Lower lobe of right lung (tissue), 2 donors: ENCODE measurements at regions not wholly inside any gene's neighbourhood (a gene's known extent, or its start where the extent isn't known, plus 50 kb on each side); places are given as distances from the start of the nearest gene placed in this dataset.

Source experiments
- ATAC-seq, 2 donors: fragments of 200-7000 bp; cut with Tn5 transposase; one replicate each; pipeline ENCODE4 v1.9.1; 2020 to 2022; ENCODE audit warnings: mild to moderate bottlenecking in 2 of 2, moderate library complexity in 2 of 2
- DNase-seq: peaks from one replicate; pipeline ENCODE4 v3.0.0-alpha.2; 2020
- H3K27ac ChIP-seq: fragments of 200-600 bp; one replicate; pipeline ENCODE4 v1.8.0; 2022
- H3K27me3 ChIP-seq: fragments of 200-600 bp; one replicate; pipeline ENCODE4 v1.8.0; 2022; ENCODE audit warnings: low read depth
- H3K36me3 ChIP-seq: fragments of 200-600 bp; one replicate; pipeline ENCODE4 v1.8.0; 2022; ENCODE audit warnings: mild to moderate bottlenecking
- H3K4me1 ChIP-seq: fragments of 200-600 bp; one replicate; pipeline ENCODE4 v1.8.0; 2022
- H3K4me3 ChIP-seq: fragments of 200-600 bp; one replicate; pipeline ENCODE4 v1.8.0; 2022; ENCODE audit warnings: mild to moderate bottlenecking
- H3K9me3 ChIP-seq: fragments of 200-600 bp; one replicate; pipeline ENCODE4 v1.8.0; 2022
- intact Hi-C: fragments of 100-400 bp; cut with DNase I; formaldehyde crosslinking; loops from one replicate; pipeline ENCODE4 v1.11.0; 2022
- TF ChIP-seq, protein P1 (sequence below): fragments of 200-600 bp; IDR thresholded peaks from one replicate; pipeline ENCODE4 v1.8.0; 2022; ENCODE audit warnings: antibody characterized with exemption, mild to moderate bottlenecking
- donor health status: DM: no; HTN: yes; CAD: no; lungs with severe emphysema.

DNA sequence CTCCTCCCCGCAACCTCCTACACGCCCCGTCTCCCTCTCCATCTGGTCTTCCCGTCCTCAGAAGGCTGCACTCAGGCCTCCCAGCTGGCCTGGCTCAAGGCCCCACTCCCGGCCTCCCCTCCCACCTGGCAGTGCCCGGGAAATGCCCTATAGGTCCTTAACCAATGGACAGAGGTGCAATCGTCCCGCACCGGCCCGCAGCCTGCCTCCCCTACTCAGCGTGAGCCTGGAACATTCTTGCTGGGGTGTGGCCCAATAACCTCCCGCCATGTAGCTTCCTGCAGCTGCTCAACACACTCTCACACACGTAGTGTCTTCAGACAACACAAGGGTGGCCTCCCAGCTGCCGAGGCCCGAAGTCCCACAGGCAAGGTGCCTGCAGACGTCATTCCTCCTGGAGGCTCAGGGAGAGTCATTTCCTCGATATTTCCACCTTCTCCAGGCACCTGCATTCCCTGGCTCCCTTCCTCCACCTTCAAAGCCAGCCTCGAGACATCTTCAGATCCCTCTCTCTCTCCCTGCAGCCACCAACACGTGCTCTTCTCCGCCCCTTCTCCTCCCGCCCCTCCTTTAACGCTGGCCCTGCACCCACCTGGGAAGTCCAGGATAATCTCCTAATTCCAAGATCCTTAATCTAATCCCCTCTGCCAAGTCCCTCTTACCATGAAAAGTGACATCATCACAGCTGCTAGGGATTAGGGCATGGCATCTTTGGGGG, 56.2 kb downstream of the ADRA2C start:
- no peak overlapping the region for H3K27ac ChIP-seq
- DNase-seq (peak; percentile 39), ATAC-seq (no peak)
- intact Hi-C loops: no loop called here
- H3K27me3 ChIP-seq: peaks cover 16% of the 10 kb centered on the region
- H3K4me3 ChIP-seq: no peak overlapping the region
- no peaks in the 10 kb centered on the region for H3K36me3 ChIP-seq
- TF ChIP-seq, protein P1, sequence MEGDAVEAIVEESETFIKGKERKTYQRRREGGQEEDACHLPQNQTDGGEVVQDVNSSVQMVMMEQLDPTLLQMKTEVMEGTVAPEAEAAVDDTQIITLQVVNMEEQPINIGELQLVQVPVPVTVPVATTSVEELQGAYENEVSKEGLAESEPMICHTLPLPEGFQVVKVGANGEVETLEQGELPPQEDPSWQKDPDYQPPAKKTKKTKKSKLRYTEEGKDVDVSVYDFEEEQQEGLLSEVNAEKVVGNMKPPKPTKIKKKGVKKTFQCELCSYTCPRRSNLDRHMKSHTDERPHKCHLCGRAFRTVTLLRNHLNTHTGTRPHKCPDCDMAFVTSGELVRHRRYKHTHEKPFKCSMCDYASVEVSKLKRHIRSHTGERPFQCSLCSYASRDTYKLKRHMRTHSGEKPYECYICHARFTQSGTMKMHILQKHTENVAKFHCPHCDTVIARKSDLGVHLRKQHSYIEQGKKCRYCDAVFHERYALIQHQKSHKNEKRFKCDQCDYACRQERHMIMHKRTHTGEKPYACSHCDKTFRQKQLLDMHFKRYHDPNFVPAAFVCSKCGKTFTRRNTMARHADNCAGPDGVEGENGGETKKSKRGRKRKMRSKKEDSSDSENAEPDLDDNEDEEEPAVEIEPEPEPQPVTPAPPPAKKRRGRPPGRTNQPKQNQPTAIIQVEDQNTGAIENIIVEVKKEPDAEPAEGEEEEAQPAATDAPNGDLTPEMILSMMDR: no peak
- peaks cover under 1% of the 10 kb centered on the region for H3K4me1 ChIP-seq
- H3K9me3 ChIP-seq: no peaks in the 10 kb centered on the region

DNA sequence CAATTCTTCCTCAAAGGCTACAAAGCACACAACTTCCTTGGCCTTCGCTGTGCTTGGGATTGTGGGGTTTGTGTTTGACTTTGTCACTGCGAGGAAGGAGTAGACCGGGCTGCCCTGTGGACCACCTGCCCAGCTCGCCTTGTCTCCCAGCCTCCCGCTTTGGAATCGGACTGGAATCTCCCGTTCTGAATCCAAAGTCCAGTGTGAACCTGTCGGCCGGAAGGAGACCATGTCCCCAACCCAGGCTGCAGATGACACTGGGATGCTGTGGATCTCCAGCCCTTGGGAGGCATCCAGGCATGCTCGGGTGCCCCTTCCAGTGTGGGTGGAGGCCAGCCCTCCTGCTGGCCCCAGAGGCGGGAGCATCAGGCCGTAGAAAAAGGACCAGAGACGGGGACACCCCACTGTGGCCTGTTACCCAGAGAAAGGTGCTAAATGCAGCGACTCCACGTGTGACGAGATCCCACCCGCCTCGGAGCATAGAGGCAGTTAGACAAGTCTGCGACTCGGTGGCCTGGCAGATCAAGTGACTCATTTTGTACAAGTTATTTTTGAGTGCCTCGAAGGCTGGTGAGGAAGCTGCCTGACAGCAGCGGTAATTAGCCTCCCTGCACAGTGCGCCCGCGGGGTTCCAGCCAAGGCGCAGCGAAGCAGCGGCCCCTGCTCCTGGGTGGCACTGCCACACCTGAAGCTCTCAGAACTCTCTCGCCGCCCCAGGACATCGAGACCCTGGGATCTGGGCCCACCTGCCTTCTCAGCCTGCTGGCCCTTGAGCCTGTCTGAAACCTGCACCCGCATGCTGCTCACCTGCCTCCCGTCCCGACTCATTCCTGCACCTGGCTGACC, 57.5 kb downstream of the ADRA2C start:
- Histone ChIP-seq H3K4me1 (peaks cover 9% of the 10 kb centered on the region), H3K27me3 (peaks cover 16% of the 10 kb centered on the region), H3K9me3 (no peaks in the 10 kb centered on the region), H3K36me3 (no peaks in the 10 kb centered on the region), H3K27ac (no peak overlapping the region), H3K4me3 (no peak overlapping the region)
- TF ChIP-seq, protein P1: no peak
- intact Hi-C loops: no loop called here
- DNase-seq: no peak
- ATAC-seq: no peak

DNA sequence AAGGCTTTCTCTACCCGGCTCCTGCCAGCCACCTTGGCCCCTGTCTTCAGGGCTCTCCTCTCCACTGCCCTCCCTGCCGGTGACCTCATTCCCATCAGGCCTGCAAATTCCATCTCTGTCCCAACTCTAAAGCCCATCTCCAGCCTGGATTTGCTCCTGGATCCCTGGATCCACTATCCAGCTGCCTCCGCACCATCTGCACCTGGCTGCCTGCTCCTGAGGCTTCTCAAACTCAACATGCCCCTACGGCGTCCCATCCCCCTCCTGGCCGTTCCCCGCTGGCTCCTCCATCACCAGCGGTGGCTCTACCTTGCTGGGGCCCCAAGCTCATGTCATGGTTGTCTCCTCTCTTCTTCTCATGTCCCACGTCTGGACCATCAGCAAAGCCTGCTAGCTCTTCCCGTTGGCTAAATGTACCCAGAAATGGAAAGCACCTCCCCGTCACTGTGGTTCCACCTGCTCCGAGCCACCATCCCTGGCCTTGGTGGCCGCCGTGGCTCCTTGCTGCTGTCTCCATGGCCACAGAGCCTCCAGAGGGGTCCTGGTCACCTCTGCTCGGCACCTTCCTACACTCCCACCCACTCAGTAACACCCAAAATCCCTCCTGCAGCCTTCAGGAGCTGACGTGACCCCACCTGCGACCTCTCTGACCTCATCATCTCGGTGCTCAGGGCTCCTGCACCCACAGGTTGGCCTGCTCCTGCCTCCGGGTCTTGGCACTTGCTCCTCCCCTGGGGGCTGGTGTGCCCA, 58.5 kb downstream of the ADRA2C start:
- Histone ChIP-seq H3K27ac (no peak overlapping the region), H3K4me1 (peaks cover 9% of the 10 kb centered on the region), H3K27me3 (peaks cover 12% of the 10 kb centered on the region), H3K9me3 (no peaks in the 10 kb centered on the region), H3K4me3 (no peak overlapping the region), H3K36me3 (no peaks in the 10 kb centered on the region)
- DNase-seq (peak; percentile 24), ATAC-seq (no peak)
- TF ChIP-seq, protein P1: no peak
- intact Hi-C loops: no loop called here

DNA sequence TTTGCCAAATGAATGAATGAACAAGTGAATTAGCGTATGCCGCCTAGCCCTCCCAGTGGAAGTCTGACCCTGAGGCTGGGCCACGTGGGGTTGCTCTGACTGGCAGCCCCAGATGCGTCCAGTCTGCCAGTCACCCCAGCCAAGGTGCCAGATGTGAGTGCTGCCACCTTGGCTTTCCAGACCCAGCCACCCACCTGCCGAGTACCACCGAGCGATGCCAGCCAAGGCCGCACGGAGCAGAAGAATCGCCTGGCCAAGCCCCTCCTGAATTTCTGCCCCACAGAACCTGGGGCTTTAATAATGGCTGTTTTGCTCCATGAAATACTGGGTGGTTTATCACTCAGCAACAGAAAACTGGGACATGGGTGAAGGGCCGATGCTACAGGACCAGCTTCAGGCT, 59.3 kb downstream of the ADRA2C start:
- Histone ChIP-seq H3K4me3 (no peak overlapping the region), H3K27me3 (peaks cover 10% of the 10 kb centered on the region), H3K9me3 (no peaks in the 10 kb centered on the region), H3K36me3 (no peaks in the 10 kb centered on the region), H3K27ac (no peak overlapping the region), H3K4me1 (peaks cover 9% of the 10 kb centered on the region)
- DNase-seq (peak; percentile 42), ATAC-seq (no peak)
- TF ChIP-seq, protein P1: no peak
- intact Hi-C loops: no loop called here
